ENCODE measurements at regions not wholly inside any gene's neighbourhood (a gene's known extent, or its start where the extent isn't known, plus 50 kb on each side); places are given as distances from the start of the nearest gene placed in this dataset.

DNA sequence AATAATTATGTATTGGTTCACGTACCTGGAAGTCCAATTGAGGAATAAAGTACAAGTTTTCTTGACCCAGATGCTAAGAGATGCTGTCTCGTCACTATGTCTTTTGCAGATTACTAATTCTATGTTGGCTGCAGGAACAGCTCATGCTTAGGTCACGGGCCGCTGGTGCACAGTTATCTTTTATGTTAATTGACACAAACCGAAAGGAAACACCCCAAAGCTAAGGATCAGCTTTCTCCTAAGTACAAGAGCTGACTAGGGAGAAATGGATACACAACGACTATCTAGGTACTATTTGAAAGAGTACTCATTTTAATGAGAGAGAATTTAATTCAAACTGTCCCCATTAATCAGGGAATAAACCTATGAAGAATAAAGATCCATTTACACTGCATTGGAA, 217.7 kb upstream of the SLC35G4 start:
- 47% methylated on average over 6 of the region's 6 CpGs for WGBS (ENCODE audit: insufficient coverage, low coverage, low lambda C conversion rate, missing lambda C conversion rate)
- Histone ChIP-seq H3K4me1 (no peaks in the 10 kb centered on the region), H3K4me3 (no peak overlapping the region), H3K27me3 (no peaks in the 10 kb centered on the region), H3K27ac (no peak overlapping the region), H3K9me3 (no peaks in the 10 kb centered on the region), H3K36me3 (no peaks in the 10 kb centered on the region)
- no peak for TF ChIP-seq POLR2A (IDR thresholded peaks at IDR 0.05)
- TF ChIP-seq, protein P1, sequence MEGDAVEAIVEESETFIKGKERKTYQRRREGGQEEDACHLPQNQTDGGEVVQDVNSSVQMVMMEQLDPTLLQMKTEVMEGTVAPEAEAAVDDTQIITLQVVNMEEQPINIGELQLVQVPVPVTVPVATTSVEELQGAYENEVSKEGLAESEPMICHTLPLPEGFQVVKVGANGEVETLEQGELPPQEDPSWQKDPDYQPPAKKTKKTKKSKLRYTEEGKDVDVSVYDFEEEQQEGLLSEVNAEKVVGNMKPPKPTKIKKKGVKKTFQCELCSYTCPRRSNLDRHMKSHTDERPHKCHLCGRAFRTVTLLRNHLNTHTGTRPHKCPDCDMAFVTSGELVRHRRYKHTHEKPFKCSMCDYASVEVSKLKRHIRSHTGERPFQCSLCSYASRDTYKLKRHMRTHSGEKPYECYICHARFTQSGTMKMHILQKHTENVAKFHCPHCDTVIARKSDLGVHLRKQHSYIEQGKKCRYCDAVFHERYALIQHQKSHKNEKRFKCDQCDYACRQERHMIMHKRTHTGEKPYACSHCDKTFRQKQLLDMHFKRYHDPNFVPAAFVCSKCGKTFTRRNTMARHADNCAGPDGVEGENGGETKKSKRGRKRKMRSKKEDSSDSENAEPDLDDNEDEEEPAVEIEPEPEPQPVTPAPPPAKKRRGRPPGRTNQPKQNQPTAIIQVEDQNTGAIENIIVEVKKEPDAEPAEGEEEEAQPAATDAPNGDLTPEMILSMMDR (IDR thresholded peaks at IDR 0.05): no peak
- DNase-seq (no peak), ATAC-seq (no peak)
- intact Hi-C loops (cut with DNase I): no loop called here

- intact Hi-C loops (cut with DNase I): no loop called here
Measured at GRCh38 chr18:11388755-11389680, 220.4 kb upstream of the SLC35G4 start.

DNA sequence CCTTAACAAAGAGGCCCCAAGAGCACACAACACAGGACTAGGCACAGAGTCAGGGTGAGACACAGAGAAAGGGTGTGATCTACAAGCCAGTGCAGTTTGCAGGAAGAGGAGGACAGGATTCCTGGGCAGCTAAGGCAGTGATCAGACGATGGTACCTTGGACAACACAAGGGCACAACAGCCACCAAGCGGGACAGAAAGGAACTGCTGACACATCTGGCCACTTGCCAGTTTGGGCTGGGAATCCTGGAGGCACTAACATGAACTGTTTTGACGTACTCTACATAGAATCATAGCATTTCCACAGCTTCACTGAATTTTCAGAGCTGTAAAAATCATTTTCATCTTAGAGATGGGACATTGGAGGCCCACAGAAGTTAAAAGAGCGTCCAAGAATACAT, 221.5 kb upstream of the SLC35G4 start:
- no peaks in the 10 kb centered on the region for H3K4me1 ChIP-seq
- H3K4me3 ChIP-seq: no peak overlapping the region
- ATAC-seq: peak; percentile 79 to 87 (median 80)
- 18% methylated on average over 3 of the region's 4 CpGs for WGBS (ENCODE audit: insufficient coverage, low coverage, low lambda C conversion rate, missing lambda C conversion rate)
- H3K9me3 ChIP-seq: no peaks in the 10 kb centered on the region
- no peak overlapping the region for H3K27ac ChIP-seq
- intact Hi-C loops (cut with DNase I): no loop called here
- TF ChIP-seq, protein P1 (IDR thresholded peaks at IDR 0.05): peak; percentile 36 to 60 (median 42)
- no peak for TF ChIP-seq POLR2A (IDR thresholded peaks at IDR 0.05)
- DNase-seq: peak; percentile 75 to 83 (median 75)
- H3K27me3 ChIP-seq: no peaks in the 10 kb centered on the region
- H3K36me3 ChIP-seq: no peaks in the 10 kb centered on the region

More at GRCh38 chr18:11388755-11389680, 220.4 kb upstream of the SLC35G4 start:
- Histone ChIP-seq H3K4me1 (no peaks in the 10 kb centered on the region), H3K36me3 (no peaks in the 10 kb centered on the region), H3K27me3 (no peaks in the 10 kb centered on the region), H3K4me3 (no peak overlapping the region), H3K27ac (no peak overlapping the region), H3K9me3 (no peaks in the 10 kb centered on the region)
- DNase-seq (no peak), ATAC-seq (no peak)
- TF ChIP-seq, protein P1 (IDR thresholded peaks at IDR 0.05): no peak
- TF ChIP-seq POLR2A (IDR thresholded peaks at IDR 0.05): no peak
- 81% methylated on average over 10 of the region's 10 CpGs for WGBS (ENCODE audit: insufficient coverage, low coverage, low lambda C conversion rate, missing lambda C conversion rate)

- intact Hi-C loops (cut with DNase I): no loop called here
- no peak overlapping the region for H3K27ac ChIP-seq
- H3K27me3 ChIP-seq: no peaks in the 10 kb centered on the region
- no peaks in the 10 kb centered on the region for H3K4me1 ChIP-seq
- H3K9me3 ChIP-seq: no peaks in the 10 kb centered on the region
- no peak for TF ChIP-seq POLR2A (IDR thresholded peaks at IDR 0.05)
- TF ChIP-seq, protein P1 (IDR thresholded peaks at IDR 0.05): no peak
- ATAC-seq (no peak), DNase-seq (no peak)
- no peaks in the 10 kb centered on the region for H3K36me3 ChIP-seq
- WGBS (ENCODE audit: insufficient coverage, low coverage, low lambda C conversion rate, missing lambda C conversion rate): 24% methylated on average over 1 of the region's 1 CpG
- no peak overlapping the region for H3K4me3 ChIP-seq
Measured at GRCh38 chr18:11383381-11383780, 226.0 kb upstream of the SLC35G4 start.

All from right lobe of liver (tissue), 6 donors.